GM10248 (cell line): ENCODE measurements at regions not wholly inside any gene's neighbourhood (a gene's known extent, or its start where the extent isn't known, plus 50 kb on each side); places are given as distances from the start of the nearest gene placed in this dataset.

Experiments used
- CTCF ChIA-PET: fragments of 300-600 bp; sonication (Branson Sonifier 250); formaldehyde crosslinking; extraction: SDS; loops from one replicate; lab custom pipeline; 2021; ENCODE audit warnings: antibody characterized with exemption; lab: Yijun Ruan, JAX
- POLR2A ChIA-PET: fragments of 350-650 bp; sonication (Branson Sonifier 250); formaldehyde crosslinking; extraction: SDS; loops from one replicate; lab custom pipeline; 2020; ENCODE audit warnings: antibody characterized with exemption; lab: Yijun Ruan, JAX
- DNase-seq: peaks from one replicate; pipeline ENCODE4 v3.0.0; 2012; ENCODE audit errors: extremely low spot score
- CTCF ChIP-seq: IDR thresholded peaks from 2 replicates; pipeline ENCODE4 v1.5.1; 2012; ENCODE audit warnings: mild to moderate bottlenecking, low read depth; ENCODE audit errors: extremely low read depth, missing control alignments, control extremely low read depth

- POLR2A ChIA-PET = no interaction called here
- no peak for DNase-seq
- TF ChIP-seq CTCF = no peak
- CTCF ChIA-PET = no interaction called here
These were observed 129.9 kb upstream of the ZNF804B start for GRCh38 chr7:88629559-88629958.

DNA sequence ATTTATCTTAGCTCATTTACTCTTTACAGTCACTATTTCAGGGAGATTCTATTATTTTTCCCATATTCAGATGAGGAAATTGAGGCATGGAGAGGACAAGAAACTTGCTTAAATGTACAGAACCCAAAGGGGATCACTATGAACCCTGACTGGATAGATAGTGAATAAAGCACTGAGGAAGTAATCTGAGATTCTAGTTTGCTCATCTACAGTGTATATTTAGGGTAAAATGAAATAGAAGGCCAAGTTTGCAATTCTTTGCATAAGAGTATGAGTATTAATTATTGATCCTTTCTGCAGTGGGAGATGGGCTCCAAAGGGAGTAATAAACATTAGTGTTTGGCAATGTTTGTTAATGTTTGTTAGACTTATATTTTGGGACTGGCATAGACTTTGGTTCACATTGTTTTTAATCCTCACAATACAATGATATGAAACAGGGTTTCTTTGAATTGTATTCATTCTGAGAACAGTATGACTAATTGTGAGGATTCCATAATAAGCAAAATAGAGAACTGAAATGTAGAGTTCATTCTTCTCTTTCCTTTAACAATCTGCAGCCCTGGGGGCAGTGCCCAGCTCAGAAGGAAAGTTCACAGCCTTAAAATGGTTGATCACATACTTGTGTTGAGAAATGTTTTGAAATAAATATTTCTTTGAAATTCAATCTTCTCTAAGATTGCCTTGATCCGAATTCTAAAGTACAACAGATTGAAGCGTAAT lies 131.0 kb upstream of the ZNF804B start:
- CTCF ChIA-PET = interaction anchor here (1.2 kb wide), 1 partner anchor 11 kb away, joined by 3 read pairs; no protein-coding TSS in a partner anchor
- DNase-seq = peak; percentile 26
- no peak for TF ChIP-seq CTCF
- POLR2A ChIA-PET = no interaction called here

- ChIA-PET POLR2A (no interaction called here), CTCF (interaction anchor here (1.2 to 1.5 kb wide), 2 partner anchors 11 to 14 kb away, joined by 3 read pairs; no protein-coding TSS in a partner anchor)
- TF ChIP-seq CTCF = no peak
- DNase-seq = no peak
These were observed 142.3 kb upstream of the ZNF804B start for GRCh38 chr7:88617185-88617584.

DNA sequence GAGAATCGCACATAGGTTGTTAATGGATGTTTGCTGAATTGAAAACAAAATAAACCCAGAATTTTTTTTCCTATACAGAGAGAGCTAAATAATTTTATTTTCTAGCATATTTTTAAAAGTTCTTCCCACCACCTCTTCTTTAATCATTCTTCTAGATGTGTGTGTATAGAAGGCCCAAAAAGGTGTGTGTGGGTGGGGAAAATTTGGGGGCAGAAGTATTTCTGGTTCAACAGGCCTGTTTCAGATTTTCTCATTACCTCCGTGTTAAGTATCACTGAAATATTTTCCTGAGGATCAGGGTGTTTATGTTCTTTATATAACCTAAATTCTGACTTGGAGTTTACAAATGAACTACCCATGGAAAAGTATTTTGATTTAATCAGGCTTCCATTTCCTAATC lies 144.2 kb upstream of the ZNF804B start:
- ChIA-PET POLR2A (no interaction called here), CTCF (interaction anchor here (0.7 to 1.8 kb wide), 2 partner anchors 16 to 42 kb away, joined by 3 to 4 read pairs; no protein-coding TSS in a partner anchor)
- no peak for DNase-seq
- TF ChIP-seq CTCF = no peak

DNA sequence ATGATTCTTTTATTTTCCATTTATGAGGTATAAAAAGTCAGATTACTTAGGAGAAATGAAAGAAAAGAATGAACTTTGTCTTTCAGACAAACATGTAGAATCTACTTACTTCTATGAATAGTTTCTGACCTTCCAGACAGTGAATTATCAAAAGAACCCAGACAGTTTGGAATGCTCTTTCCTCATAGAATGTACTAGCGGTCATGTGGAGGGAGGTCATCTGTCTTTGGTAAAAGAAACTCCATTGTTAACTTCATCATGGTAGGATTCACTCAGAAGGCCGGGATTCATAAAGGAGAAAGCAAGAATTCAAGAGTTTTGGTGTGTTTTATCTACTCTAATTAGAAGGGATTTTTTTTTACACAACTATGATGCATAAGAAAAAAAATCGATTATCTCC lies 144.8 kb upstream of the ZNF804B start:
- CTCF ChIA-PET = interaction anchor here (1.8 kb wide), 1 partner anchor 15 kb away, joined by 4 read pairs; no protein-coding TSS in a partner anchor
- TF ChIP-seq CTCF = no peak

GRCh38 chr7:88610942-88611341 lies 148.6 kb upstream of the ZNF804B start:
- no peak for DNase-seq
- no peak for TF ChIP-seq CTCF
- POLR2A ChIA-PET = interaction anchor here (0.6 kb wide), 1 partner anchor 1256 kb away, joined by 3 read pairs; no protein-coding TSS in a partner anchor
- CTCF ChIA-PET = no interaction called here

More for the DNA sequence above, 144.8 kb upstream of the ZNF804B start:
- POLR2A ChIA-PET = no interaction called here
- DNase-seq = no peak
